Limb (tissue), 2 donors: ENCODE measurements at regions not wholly inside any gene's neighbourhood (a gene's known extent, or its start where the extent isn't known, plus 50 kb on each side); places are given as distances from the start of the nearest gene placed in this dataset.
"Not testable (repeated sequence)": the region's sequence is repeated elsewhere in the genome, so short reads cannot be mapped to it uniquely, and the experiment has no call there.

Source experiments
- DNase-seq, 2 donors: peaks; one replicate each; pipeline ENCODE4 v3.0.0-alpha.2; 2016; ENCODE audit errors: extremely low spot score in 2 of 2

- no peak for DNase-seq
These were observed 68.3 kb downstream of the ALG10B start for GRCh38 chr12:38384816-38385378.

- no peak for DNase-seq
These were observed 68.9 kb downstream of the ALG10B start for GRCh38 chr12:38385486-38385885.

- no peak for DNase-seq
These were observed 69.8 kb downstream of the ALG10B start for GRCh38 chr12:38386205-38386985.

GRCh38 chr12:38389614-38390013, 73.0 kb downstream of the ALG10B start:
- no peak for DNase-seq

GRCh38 chr12:38391007-38391406, 74.4 kb downstream of the ALG10B start:
- DNase-seq = no peak

GRCh38 chr12:38392554-38393144, 76.1 kb downstream of the ALG10B start:
- DNase-seq = no peak

GRCh38 chr12:38399711-38400206, 83.2 kb downstream of the ALG10B start:
- no peak for DNase-seq

- DNase-seq = no peak
These were observed 86.2 kb downstream of the ALG10B start for GRCh38 chr12:38402811-38403210.

GRCh38 chr12:38409511-38409910, 92.9 kb downstream of the ALG10B start:
- DNase-seq = no peak

GRCh38 chr12:38411426-38411825, 94.9 kb downstream of the ALG10B start:
- DNase-seq = no peak

GRCh38 chr12:38411946-38412345, 95.4 kb downstream of the ALG10B start:
- DNase-seq = no peak

- no peak for DNase-seq
These were observed 100.5 kb downstream of the ALG10B start for GRCh38 chr12:38417101-38417500.

GRCh38 chr12:38424436-38424835, 107.9 kb downstream of the ALG10B start:
- no peak for DNase-seq

GRCh38 chr12:38427442-38427841, 110.9 kb downstream of the ALG10B start:
- DNase-seq = no peak

- DNase-seq = peak in 1 of 2 donors; percentile 11
These were observed 115.3 kb downstream of the ALG10B start for GRCh38 chr12:38431921-38432320.

- not testable (repeated sequence) for DNase-seq
These were observed 125.3 kb downstream of the ALG10B start for GRCh38 chr12:38441871-38442281.

GRCh38 chr12:38445040-38445439, 128.5 kb downstream of the ALG10B start:
- DNase-seq = no peak

GRCh38 chr12:38448991-38449390, 132.4 kb downstream of the ALG10B start:
- DNase-seq = no peak

GRCh38 chr12:38456537-38457120, 140.1 kb downstream of the ALG10B start:
- DNase-seq = no peak

- DNase-seq = no peak
These were observed 148.4 kb downstream of the ALG10B start for GRCh38 chr12:38465020-38465419.

- DNase-seq = no peak
These were observed 153.1 kb downstream of the ALG10B start for GRCh38 chr12:38469715-38470114.
